DMS79 (cell line): ENCODE measurements at regions not wholly inside any gene's neighbourhood (a gene's known extent, or its start where the extent isn't known, plus 50 kb on each side); places are given as distances from the start of the nearest gene placed in this dataset.
"Not testable (repeated sequence)": the region's sequence is repeated elsewhere in the genome, so short reads cannot be mapped to it uniquely, and the experiment has no call there.

Source experiments
- DNase-seq: peaks from one replicate; lab custom pipeline; 2025; lab: John Stamatoyannopoulos, UW

GRCh38 chr1:191752342-191752741, 405.9 kb upstream of the RGS18 start:
- DNase-seq = no peak

- no peak for DNase-seq
These were observed 398.2 kb upstream of the RGS18 start for GRCh38 chr1:191760016-191760415.

- no peak for DNase-seq
These were observed 369.7 kb upstream of the RGS18 start for GRCh38 chr1:191788551-191788950.

GRCh38 chr1:191798178-191798577, 360.1 kb upstream of the RGS18 start:
- DNase-seq = no peak

GRCh38 chr1:191804311-191804710, 354.0 kb upstream of the RGS18 start:
- no peak for DNase-seq

GRCh38 chr1:191813593-191813992, 344.7 kb upstream of the RGS18 start:
- not testable (repeated sequence) for DNase-seq

- DNase-seq = no peak
These were observed 340.1 kb upstream of the RGS18 start for GRCh38 chr1:191818198-191818597.

GRCh38 chr1:191831572-191831971, 326.7 kb upstream of the RGS18 start:
- no peak for DNase-seq

GRCh38 chr1:191839891-191840290, 318.4 kb upstream of the RGS18 start:
- DNase-seq = no peak

GRCh38 chr1:191851799-191852595, 306.3 kb upstream of the RGS18 start:
- DNase-seq = no peak

GRCh38 chr1:191852907-191853306, 305.4 kb upstream of the RGS18 start:
- DNase-seq = no peak

GRCh38 chr1:191857600-191857999, 300.7 kb upstream of the RGS18 start:
- no peak for DNase-seq

GRCh38 chr1:191865479-191865878, 292.8 kb upstream of the RGS18 start:
- no peak for DNase-seq

GRCh38 chr1:191866155-191866554, 292.1 kb upstream of the RGS18 start:
- no peak for DNase-seq

GRCh38 chr1:191869790-191870312, 288.4 kb upstream of the RGS18 start:
- no peak for DNase-seq

- no peak for DNase-seq
These were observed 287.8 kb upstream of the RGS18 start for GRCh38 chr1:191870490-191870889.

GRCh38 chr1:191875994-191876393, 282.3 kb upstream of the RGS18 start:
- DNase-seq = no peak

GRCh38 chr1:191876631-191877030, 281.6 kb upstream of the RGS18 start:
- no peak for DNase-seq

- DNase-seq = no peak
These were observed 275.4 kb upstream of the RGS18 start for GRCh38 chr1:191882870-191883269.

- DNase-seq = no peak
These were observed 271.3 kb upstream of the RGS18 start for GRCh38 chr1:191886977-191887376.

GRCh38 chr1:191888996-191889622, 269.2 kb upstream of the RGS18 start:
- no peak for DNase-seq

GRCh38 chr1:191889623-191890003, 268.6 kb upstream of the RGS18 start:
- DNase-seq = no peak

GRCh38 chr1:191890433-191891088, 267.7 kb upstream of the RGS18 start:
- no peak for DNase-seq
